MM.1S (cell line): ENCODE measurements at regions not wholly inside any gene's neighbourhood (a gene's known extent, or its start where the extent isn't known, plus 50 kb on each side); places are given as distances from the start of the nearest gene placed in this dataset.

Experiments
- DNase-seq: peaks from one replicate; pipeline ENCODE4 v3.0.0-alpha.2; 2015
- H2AFZ ChIP-seq: fragments of 300-600 bp; sonication (generic); 2 replicates; pipeline ENCODE4 v1.6.0; 2016; ENCODE audit warnings: antibody characterized with exemption, low read length
- H3F3A ChIP-seq: fragments of 300-600 bp; sonication (generic); 2 replicates; pipeline ENCODE4 v1.6.1; 2016; ENCODE audit warnings: mild to moderate bottlenecking, antibody characterized with exemption, low read length, moderate library complexity, mixed read lengths; ENCODE audit not compliant: insufficient read depth
- H3K27ac ChIP-seq: fragments of 300-600 bp; sonication (generic); 2 replicates; pipeline ENCODE4 v1.5.1; 2016; ENCODE audit warnings: mild to moderate bottlenecking, low read length
- H3K27me3 ChIP-seq: fragments of 300-600 bp; sonication (generic); replicated peaks from 2 replicates; pipeline ENCODE4 v1.6.0; 2016; ENCODE audit warnings: low read length; ENCODE audit not compliant: insufficient read depth
- H3K36me3 ChIP-seq: fragments of 300-600 bp; sonication (generic); replicated peaks from 2 replicates; pipeline ENCODE4 v1.6.1; 2016; ENCODE audit warnings: mild to moderate bottlenecking, low read length, mixed read lengths; ENCODE audit not compliant: insufficient read depth
- H3K4me1 ChIP-seq: fragments of 300-600 bp; sonication (generic); 2 replicates; pipeline ENCODE4 v1.6.1; 2016; ENCODE audit warnings: low read length, mixed read lengths
- H3K4me2 ChIP-seq: fragments of 300-600 bp; sonication (generic); 2 replicates; pipeline ENCODE4 v1.6.0; 2016; ENCODE audit warnings: low read depth, low read length
- H3K4me3 ChIP-seq: fragments of 300-600 bp; sonication (generic); 2 replicates; pipeline ENCODE4 v1.5.1; 2016; ENCODE audit warnings: low read length, mixed read lengths
- H3K79me2 ChIP-seq: fragments of 300-600 bp; sonication (generic); 2 replicates; pipeline ENCODE4 v1.6.1; 2016; ENCODE audit warnings: mixed run types, low read length, mixed read lengths
- H3K9ac ChIP-seq: fragments of 300-600 bp; sonication (generic); 2 replicates; pipeline ENCODE4 v1.6.1; 2016; ENCODE audit warnings: low read length, mixed read lengths
- H3K9me2 ChIP-seq: fragments of 300-600 bp; sonication (generic); replicated peaks from 2 replicates; pipeline ENCODE4 v1.6.1; 2016; ENCODE audit warnings: mild to moderate bottlenecking, low read length, mixed read lengths; ENCODE audit not compliant: insufficient read depth
- H3K9me3 ChIP-seq: fragments of 300-600 bp; sonication (generic); replicated peaks from 2 replicates; pipeline ENCODE4 v1.6.1; 2016; ENCODE audit warnings: mild to moderate bottlenecking, low read length, mixed read lengths; ENCODE audit not compliant: insufficient read depth
- H4K20me1 ChIP-seq: fragments of 300-600 bp; sonication (generic); 2 replicates; pipeline ENCODE4 v1.6.1; 2016; ENCODE audit warnings: mild to moderate bottlenecking, low read length, moderate library complexity, mixed read lengths; ENCODE audit not compliant: insufficient read depth
- EZH2 ChIP-seq: fragments of 300-600 bp; sonication (generic); optimal IDR thresholded peaks from 2 replicates; pipeline ENCODE3; 2017; ENCODE audit warnings: low read depth, mild to moderate bottlenecking, antibody characterized with exemption, low read length, mixed read lengths
- EZH2phosphoT487 ChIP-seq: fragments of 300-600 bp; sonication (generic); IDR thresholded peaks from 2 replicates; pipeline ENCODE4 v1.6.1; 2018; ENCODE audit warnings: antibody characterized with exemption, low read length
- TF ChIP-seq, protein P1 (sequence below): fragments of 300-600 bp; sonication (generic); IDR thresholded peaks from 2 replicates; pipeline ENCODE4 v1.5.1; 2016; ENCODE audit warnings: antibody characterized with exemption, low read length, mixed read lengths

DNA sequence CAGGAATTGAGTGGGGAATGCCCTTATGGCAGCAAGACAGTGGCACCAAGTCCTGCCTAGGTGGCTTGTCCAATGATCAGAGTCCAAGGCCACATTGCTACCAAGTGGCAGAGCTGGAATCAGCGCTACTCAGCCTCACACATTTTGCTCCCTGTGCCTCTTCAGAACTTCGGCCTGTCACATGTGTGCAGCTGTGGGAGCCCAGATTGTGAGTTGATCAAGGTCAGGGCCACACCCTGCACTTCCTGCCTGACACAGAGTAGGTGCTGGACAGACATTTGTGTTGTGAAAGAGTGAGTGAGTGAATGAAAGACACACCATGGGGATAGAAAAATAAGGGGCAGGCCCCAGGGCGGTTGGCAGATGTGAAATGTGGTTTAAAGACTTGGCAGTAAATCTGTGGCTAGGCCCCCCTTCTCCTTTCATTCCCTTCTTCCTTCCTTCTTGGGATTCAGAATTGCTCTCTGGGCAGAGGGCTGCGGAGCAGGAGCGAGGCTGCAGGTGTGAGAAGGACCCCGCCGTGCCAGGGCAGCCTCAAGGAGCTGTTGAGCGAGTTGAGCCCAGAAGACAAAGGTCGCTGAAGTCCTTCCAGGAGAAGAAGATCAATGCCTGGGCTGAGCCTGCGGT lies 83.5 kb downstream of the SLC25A47 start:
- no peaks in the 10 kb centered on the region for H3K9me2 ChIP-seq
- DNase-seq = no peak
- TF ChIP-seq EZH2 = no peak
- no peak for TF ChIP-seq EZH2phosphoT487
- TF ChIP-seq, protein P1, sequence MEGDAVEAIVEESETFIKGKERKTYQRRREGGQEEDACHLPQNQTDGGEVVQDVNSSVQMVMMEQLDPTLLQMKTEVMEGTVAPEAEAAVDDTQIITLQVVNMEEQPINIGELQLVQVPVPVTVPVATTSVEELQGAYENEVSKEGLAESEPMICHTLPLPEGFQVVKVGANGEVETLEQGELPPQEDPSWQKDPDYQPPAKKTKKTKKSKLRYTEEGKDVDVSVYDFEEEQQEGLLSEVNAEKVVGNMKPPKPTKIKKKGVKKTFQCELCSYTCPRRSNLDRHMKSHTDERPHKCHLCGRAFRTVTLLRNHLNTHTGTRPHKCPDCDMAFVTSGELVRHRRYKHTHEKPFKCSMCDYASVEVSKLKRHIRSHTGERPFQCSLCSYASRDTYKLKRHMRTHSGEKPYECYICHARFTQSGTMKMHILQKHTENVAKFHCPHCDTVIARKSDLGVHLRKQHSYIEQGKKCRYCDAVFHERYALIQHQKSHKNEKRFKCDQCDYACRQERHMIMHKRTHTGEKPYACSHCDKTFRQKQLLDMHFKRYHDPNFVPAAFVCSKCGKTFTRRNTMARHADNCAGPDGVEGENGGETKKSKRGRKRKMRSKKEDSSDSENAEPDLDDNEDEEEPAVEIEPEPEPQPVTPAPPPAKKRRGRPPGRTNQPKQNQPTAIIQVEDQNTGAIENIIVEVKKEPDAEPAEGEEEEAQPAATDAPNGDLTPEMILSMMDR = no peak
- H3K9ac ChIP-seq = no peak overlapping the region
- no peaks in the 10 kb centered on the region for H3K36me3 ChIP-seq
- no peak overlapping the region for H3K27ac ChIP-seq
- H4K20me1 ChIP-seq = no peaks in the 10 kb centered on the region
- H3K27me3 ChIP-seq = no peaks in the 10 kb centered on the region
- H3F3A ChIP-seq = no peaks in the 10 kb centered on the region
- H3K4me2 ChIP-seq = no peak overlapping the region
- no peak overlapping the region for H3K4me3 ChIP-seq
- no peak overlapping the region for H2AFZ ChIP-seq
- H3K4me1 ChIP-seq = no peaks in the 10 kb centered on the region
- H3K9me3 ChIP-seq = no peaks in the 10 kb centered on the region
- no peaks in the 10 kb centered on the region for H3K79me2 ChIP-seq

DNA sequence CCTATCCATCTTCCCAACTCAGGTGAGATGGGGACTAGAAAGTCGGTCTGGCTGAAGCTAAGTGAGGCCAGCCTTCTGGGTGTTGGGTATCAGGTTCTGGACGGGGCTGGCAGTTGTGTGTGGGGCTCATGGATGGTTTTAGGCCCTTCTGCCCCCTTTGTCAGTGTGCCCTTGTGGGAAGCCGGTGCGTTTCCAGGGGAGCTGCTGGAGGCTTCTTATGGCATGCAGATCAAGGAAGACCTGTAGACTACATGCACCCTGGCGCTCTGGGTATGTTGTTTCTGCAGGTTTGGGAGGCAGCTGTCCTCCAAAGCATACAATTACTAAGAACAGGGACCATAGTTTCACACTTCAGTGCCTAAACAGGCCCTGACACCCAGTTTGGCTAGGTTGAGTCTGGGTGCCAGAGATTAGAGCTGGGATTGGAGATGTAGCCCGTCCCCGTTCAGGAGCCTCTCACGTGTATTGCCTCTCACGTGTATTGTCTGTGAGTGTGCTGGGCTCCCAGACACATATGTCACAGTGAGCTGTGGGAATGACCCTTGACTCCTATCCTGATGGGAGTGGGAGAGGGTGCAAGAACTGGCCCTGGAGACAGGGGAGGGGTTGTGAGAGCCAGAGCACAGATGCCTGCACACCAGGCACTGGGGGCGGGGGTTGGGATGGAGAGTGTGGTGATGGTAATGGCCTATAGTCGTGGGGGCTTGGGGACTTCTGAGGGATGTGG lies 84.4 kb downstream of the SLC25A47 start:
- Histone ChIP-seq H4K20me1 (no peaks in the 10 kb centered on the region), H3K79me2 (no peaks in the 10 kb centered on the region), H3K9ac (no peak overlapping the region), H3K27me3 (no peaks in the 10 kb centered on the region), H3K9me2 (no peaks in the 10 kb centered on the region), H2AFZ (no peak overlapping the region), H3K4me2 (no peak overlapping the region), H3K36me3 (no peaks in the 10 kb centered on the region), H3K4me3 (no peak overlapping the region), H3K27ac (no peak overlapping the region), H3K4me1 (no peaks in the 10 kb centered on the region), H3F3A (no peaks in the 10 kb centered on the region), H3K9me3 (no peaks in the 10 kb centered on the region)
- no peak for DNase-seq
- TF ChIP-seq EZH2phosphoT487 (no peak), EZH2 (no peak)
- TF ChIP-seq, protein P1 = no peak

DNA sequence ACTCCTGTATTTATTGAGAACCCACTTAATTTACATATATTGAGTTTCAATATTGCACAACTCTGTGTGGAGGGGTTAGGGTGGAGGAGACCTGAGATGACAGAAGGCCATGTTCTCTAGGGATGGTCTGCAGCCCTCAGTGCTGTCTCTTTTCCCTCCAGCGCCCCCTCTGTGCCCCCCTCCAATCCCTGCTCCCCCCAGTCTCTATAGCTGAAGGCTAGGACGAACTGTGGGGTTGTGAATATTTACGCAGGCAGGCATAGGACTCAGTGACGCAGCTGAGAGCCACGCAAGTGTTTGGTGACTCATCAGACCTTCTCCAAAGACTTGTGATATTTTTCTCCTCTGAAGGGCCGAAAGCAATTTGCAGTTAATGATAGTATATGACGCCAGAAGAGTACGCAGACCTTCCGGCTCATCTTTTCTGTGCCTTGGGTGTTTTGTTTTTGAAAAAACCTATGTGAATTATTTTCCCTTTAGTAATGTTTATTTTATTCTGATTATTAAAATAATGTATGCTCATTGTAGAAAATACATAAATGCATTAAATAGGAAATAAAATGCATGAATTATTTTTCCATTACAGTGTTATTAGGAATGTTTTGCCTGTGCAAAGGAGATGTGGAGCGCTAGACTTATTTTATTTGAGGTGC lies 85.3 kb downstream of the SLC25A47 start:
- TF ChIP-seq EZH2 = no peak
- TF ChIP-seq EZH2phosphoT487 = no peak
- TF ChIP-seq, protein P1 = no peak
- no peak for DNase-seq
- no peak overlapping the region for H2AFZ ChIP-seq
- no peaks in the 10 kb centered on the region for H3K9me3 ChIP-seq
- no peak overlapping the region for H3K4me2 ChIP-seq
- H3K9me2 ChIP-seq = no peaks in the 10 kb centered on the region
- H3F3A ChIP-seq = no peaks in the 10 kb centered on the region
- no peaks in the 10 kb centered on the region for H3K27me3 ChIP-seq
- no peak overlapping the region for H3K4me3 ChIP-seq
- no peak overlapping the region for H3K9ac ChIP-seq
- no peak overlapping the region for H3K27ac ChIP-seq
- H3K36me3 ChIP-seq = no peaks in the 10 kb centered on the region
- no peaks in the 10 kb centered on the region for H4K20me1 ChIP-seq
- no peaks in the 10 kb centered on the region for H3K79me2 ChIP-seq
- H3K4me1 ChIP-seq = no peaks in the 10 kb centered on the region
